ENCODE measurements at regions not wholly inside any gene's neighbourhood (a gene's known extent, or its start where the extent isn't known, plus 50 kb on each side); places are given as distances from the start of the nearest gene placed in this dataset.

DNA sequence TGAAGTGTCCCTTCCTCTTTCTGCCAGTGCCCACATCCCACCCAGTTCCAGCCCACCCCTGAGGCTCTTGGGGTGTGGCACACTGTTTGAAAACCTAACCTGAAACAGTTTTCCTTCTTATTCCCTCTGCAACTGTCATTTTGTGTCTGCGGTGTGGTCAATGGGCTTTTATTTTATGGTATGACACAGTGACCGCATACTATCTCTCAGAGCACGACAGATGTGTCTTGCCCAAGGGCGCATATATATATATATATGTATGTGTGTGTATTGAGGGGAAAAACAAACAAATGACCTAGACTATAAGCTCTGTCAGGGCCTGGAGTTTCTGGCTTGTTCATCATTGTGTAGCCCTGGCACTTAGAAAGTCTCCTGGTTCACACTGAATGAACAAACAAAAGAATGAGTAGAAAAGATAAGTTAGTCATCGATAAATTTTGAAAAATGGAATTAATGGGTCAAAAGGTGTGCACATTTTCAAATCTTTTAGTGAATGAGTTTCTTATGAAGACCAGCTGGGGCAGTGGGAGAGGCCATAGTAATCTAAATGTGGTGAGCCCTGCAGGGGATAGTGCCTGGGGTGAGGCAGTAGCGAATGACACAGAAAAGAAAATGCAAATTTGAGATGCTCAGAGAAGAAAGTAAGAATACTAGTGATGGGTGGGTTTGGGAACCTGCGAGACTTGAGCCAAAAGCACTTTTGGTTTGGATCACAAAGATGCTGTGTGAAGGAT is 198.4 kb downstream of the SNX10 start:
- ATAC-seq (no peak), DNase-seq (no peak)
- intact Hi-C loops (cut with DNase I, micrococcal nuclease) = no loop called here
- TF ChIP-seq CTCF (IDR thresholded peaks at IDR 0.05) = no peak
- Histone ChIP-seq H3K4me3 (no peak overlapping the region), H3K9me3 (no peaks in the 10 kb centered on the region), H3K4me1 (ENCODE audit: low read depth) (peaks cover 10% of the 10 kb centered on the region), H3K36me3 (ENCODE audit: low read depth) (no peaks in the 10 kb centered on the region)

GRCh38 chr7:26490640-26491624 is 199.3 kb downstream of the SNX10 start:
- H3K9me3 ChIP-seq = no peaks in the 10 kb centered on the region
- TF ChIP-seq CTCF (IDR thresholded peaks at IDR 0.05) = no peak
- H3K4me1 ChIP-seq (ENCODE audit: low read depth) = peaks cover 10% of the 10 kb centered on the region
- intact Hi-C loops (cut with DNase I, micrococcal nuclease) = no loop called here
- H3K36me3 ChIP-seq (ENCODE audit: low read depth) = no peaks in the 10 kb centered on the region
- ATAC-seq = peak; percentile 82
- H3K4me3 ChIP-seq = no peak overlapping the region
- peak in 1 of 3 donors; percentile 47 for DNase-seq

GRCh38 chr7:26492816-26493215 is 201.2 kb downstream of the SNX10 start:
- intact Hi-C loops (cut with DNase I, micrococcal nuclease) = no loop called here
- no peaks in the 10 kb centered on the region for H3K9me3 ChIP-seq
- peak in 1 of 3 donors; percentile 59 for DNase-seq
- no peak overlapping the region for H3K4me3 ChIP-seq
- peak; percentile 67 for ATAC-seq
- no peaks in the 10 kb centered on the region for H3K36me3 ChIP-seq (ENCODE audit: low read depth)
- H3K4me1 ChIP-seq (ENCODE audit: low read depth) = peaks cover 10% of the 10 kb centered on the region
- TF ChIP-seq CTCF (IDR thresholded peaks at IDR 0.05) = no peak

- Histone ChIP-seq H3K4me3 (no peak overlapping the region), H3K36me3 (ENCODE audit: low read depth) (no peaks in the 10 kb centered on the region), H3K4me1 (ENCODE audit: low read depth) (peaks cover 10% of the 10 kb centered on the region), H3K9me3 (no peaks in the 10 kb centered on the region)
- ATAC-seq = no peak
- no peak for DNase-seq
- intact Hi-C loops (cut with DNase I, micrococcal nuclease) = no loop called here
- TF ChIP-seq CTCF (IDR thresholded peaks at IDR 0.05) = no peak
Observed at GRCh38 chr7:26493737-26494428, 202.2 kb downstream of the SNX10 start.

DNA sequence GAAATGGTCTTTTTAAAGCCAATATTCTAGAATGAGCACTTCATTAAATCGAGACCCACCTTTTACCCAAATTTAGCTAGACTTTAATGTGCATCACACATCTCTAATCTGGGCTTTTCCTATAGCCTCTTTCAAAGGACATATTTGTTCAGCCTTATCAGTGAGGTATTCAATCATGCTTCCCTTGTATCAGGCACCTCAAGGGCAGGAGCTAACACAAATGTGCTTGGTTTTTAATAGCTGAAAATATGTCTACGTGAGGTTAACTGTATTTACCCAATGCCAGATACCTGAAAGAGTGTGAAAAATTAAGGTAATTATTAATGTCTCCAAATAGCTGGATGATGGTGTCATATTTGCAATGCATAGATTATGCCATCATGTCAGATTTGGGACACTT is 203.9 kb downstream of the SNX10 start:
- no peak overlapping the region for H3K4me3 ChIP-seq
- intact Hi-C loops (cut with DNase I, micrococcal nuclease) = no loop called here
- no peaks in the 10 kb centered on the region for H3K36me3 ChIP-seq (ENCODE audit: low read depth)
- DNase-seq = no peak
- no peaks in the 10 kb centered on the region for H3K9me3 ChIP-seq
- no peak for ATAC-seq
- peaks cover 10% of the 10 kb centered on the region for H3K4me1 ChIP-seq (ENCODE audit: low read depth)
- TF ChIP-seq CTCF (IDR thresholded peaks at IDR 0.05) = no peak
